GM18909 (cell line): ENCODE measurements at regions not wholly inside any gene's neighbourhood (a gene's known extent, or its start where the extent isn't known, plus 50 kb on each side); places are given as distances from the start of the nearest gene placed in this dataset.
"Not testable (repeated sequence)": the region's sequence is repeated elsewhere in the genome, so short reads cannot be mapped to it uniquely, and the experiment has no call there.

Experiments used
- ATAC-seq: cut with Tn5 transposase; IDR thresholded peaks from one replicate; pipeline ENCODE4 v1.9.1; 2021; ENCODE audit warnings: mild to moderate bottlenecking; ENCODE audit not compliant: unreplicated experiment, poor library complexity

GRCh38 chr3:191952609-191953008, 491.6 kb downstream of the PYDC2 start:
- ATAC-seq: no peak

- ATAC-seq: peak; percentile 62
Measured at GRCh38 chr3:191958980-191959671, 498.2 kb downstream of the PYDC2 start.

- ATAC-seq: no peak
Measured at GRCh38 chr3:191959876-191960413, 499.0 kb downstream of the PYDC2 start.

GRCh38 chr3:191961022-191961421, 500.1 kb downstream of the PYDC2 start:
- ATAC-seq: no peak

GRCh38 chr3:191961529-191961928, 500.6 kb downstream of the PYDC2 start:
- no peak for ATAC-seq

- ATAC-seq: no peak
Measured at GRCh38 chr3:191962324-191962723, 501.4 kb downstream of the PYDC2 start.

- no peak for ATAC-seq
Measured at GRCh38 chr3:191963182-191963581, 502.2 kb downstream of the PYDC2 start.

- ATAC-seq: no peak
Measured at GRCh38 chr3:191966556-191966955, 505.6 kb downstream of the PYDC2 start.

- ATAC-seq: no peak
Measured at GRCh38 chr3:191968299-191968698, 507.3 kb downstream of the PYDC2 start.

- ATAC-seq: peak; percentile 69
Measured at GRCh38 chr3:191972714-191973398, 511.9 kb downstream of the PYDC2 start.

- ATAC-seq: no peak
Measured at GRCh38 chr3:191973820-191974219, 512.9 kb downstream of the PYDC2 start.

- ATAC-seq: no peak
Measured at GRCh38 chr3:191975936-191976335, 515.0 kb downstream of the PYDC2 start.

GRCh38 chr3:191980443-191980842, 519.5 kb downstream of the PYDC2 start:
- ATAC-seq: no peak

- ATAC-seq: no peak
Measured at GRCh38 chr3:191982481-191982880, 521.5 kb downstream of the PYDC2 start.

GRCh38 chr3:191985691-191986090, 524.7 kb downstream of the PYDC2 start:
- ATAC-seq: no peak

GRCh38 chr3:191987831-191988350, 526.9 kb downstream of the PYDC2 start:
- ATAC-seq: no peak

- not testable (repeated sequence) for ATAC-seq
Measured at GRCh38 chr3:191993952-191994351, 533.0 kb downstream of the PYDC2 start.

- ATAC-seq: no peak
Measured at GRCh38 chr3:191997093-191997492, 536.1 kb downstream of the PYDC2 start.

GRCh38 chr3:191997579-191998268, 536.8 kb downstream of the PYDC2 start:
- no peak for ATAC-seq

- no peak for ATAC-seq
Measured at GRCh38 chr3:192001218-192001617, 540.3 kb downstream of the PYDC2 start.

- no peak for ATAC-seq
Measured at GRCh38 chr3:192005989-192006388, 545.0 kb downstream of the PYDC2 start.
